ENCODE measurements at regions not wholly inside any gene's neighbourhood (a gene's known extent, or its start where the extent isn't known, plus 50 kb on each side); places are given as distances from the start of the nearest gene placed in this dataset.

DNA sequence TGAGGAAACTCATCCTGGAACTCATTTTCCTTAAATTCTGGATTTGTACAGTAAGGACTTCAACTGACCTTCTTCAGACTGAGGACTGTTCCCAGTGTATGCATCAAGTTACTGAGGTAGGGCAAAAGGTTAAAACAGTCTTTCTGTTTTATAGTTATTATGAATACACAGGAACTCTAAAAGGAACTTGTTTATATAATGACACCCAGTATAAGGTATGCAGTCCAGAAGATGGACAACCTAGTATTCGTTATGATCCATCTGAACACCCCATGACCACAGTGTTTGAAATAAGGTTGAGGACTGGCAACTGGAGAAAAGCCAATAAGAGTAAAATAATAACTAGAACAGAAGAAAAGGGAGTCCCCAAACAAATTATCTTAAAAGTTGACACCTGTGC, 779.9 kb upstream of the TMEM132C start:
- TF ChIP-seq, protein P1, sequence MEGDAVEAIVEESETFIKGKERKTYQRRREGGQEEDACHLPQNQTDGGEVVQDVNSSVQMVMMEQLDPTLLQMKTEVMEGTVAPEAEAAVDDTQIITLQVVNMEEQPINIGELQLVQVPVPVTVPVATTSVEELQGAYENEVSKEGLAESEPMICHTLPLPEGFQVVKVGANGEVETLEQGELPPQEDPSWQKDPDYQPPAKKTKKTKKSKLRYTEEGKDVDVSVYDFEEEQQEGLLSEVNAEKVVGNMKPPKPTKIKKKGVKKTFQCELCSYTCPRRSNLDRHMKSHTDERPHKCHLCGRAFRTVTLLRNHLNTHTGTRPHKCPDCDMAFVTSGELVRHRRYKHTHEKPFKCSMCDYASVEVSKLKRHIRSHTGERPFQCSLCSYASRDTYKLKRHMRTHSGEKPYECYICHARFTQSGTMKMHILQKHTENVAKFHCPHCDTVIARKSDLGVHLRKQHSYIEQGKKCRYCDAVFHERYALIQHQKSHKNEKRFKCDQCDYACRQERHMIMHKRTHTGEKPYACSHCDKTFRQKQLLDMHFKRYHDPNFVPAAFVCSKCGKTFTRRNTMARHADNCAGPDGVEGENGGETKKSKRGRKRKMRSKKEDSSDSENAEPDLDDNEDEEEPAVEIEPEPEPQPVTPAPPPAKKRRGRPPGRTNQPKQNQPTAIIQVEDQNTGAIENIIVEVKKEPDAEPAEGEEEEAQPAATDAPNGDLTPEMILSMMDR (conservative IDR thresholded peaks at IDR 0.05), result no peak
- TF ChIP-seq ZFX (IDR thresholded peaks at IDR 0.05), result no peak
